ENCODE measurements at regions not wholly inside any gene's neighbourhood (a gene's known extent, or its start where the extent isn't known, plus 50 kb on each side); places are given as distances from the start of the nearest gene placed in this dataset.

GRCh38 chr13:28581451-28581850 is 77.5 kb upstream of the POMP start:
- no peak for TF ChIP-seq CTCF (conservative IDR thresholded peaks at IDR 0.05)
- no peak for TF ChIP-seq ZFX (IDR thresholded peaks at IDR 0.05)
